Thyroid gland (tissue), 4 donors: ENCODE measurements at regions not wholly inside any gene's neighbourhood (a gene's known extent, or its start where the extent isn't known, plus 50 kb on each side); places are given as distances from the start of the nearest gene placed in this dataset.

Experiments
- DNase-seq, 2 donors: peaks; one replicate each; pipeline ENCODE4 v3.0.0-alpha.2; 2019
- H3K27ac ChIP-seq, 3 donors: fragments of 200-600 bp; sonication (generic); 1 replicate in 2 of 3; 2 replicates in 1 of 3; pipeline ENCODE4 v1.5.1; 2016 to 2019; ENCODE audit warnings: mild to moderate bottlenecking in 1 of 3, moderate library complexity in 1 of 3
- H3K27me3 ChIP-seq: fragments of 200-600 bp; sonication (generic); one replicate; pipeline ENCODE4 v1.5.1; 2019
- H3K36me3 ChIP-seq, 2 donors: fragments of 200-600 bp; sonication (generic); one replicate each; pipeline ENCODE4 v1.5.1; 2016 to 2019
- H3K4me1 ChIP-seq, 2 donors: fragments of 200-600 bp; sonication (generic); one replicate each; pipeline ENCODE4 v1.5.1; 2017 to 2019
- H3K4me3 ChIP-seq, 3 donors: fragments of 200-600 bp; sonication (generic); replicated peaks in 1 of 3; 1 replicate in 2 of 3; 2 replicates in 1 of 3; pipeline ENCODE4 v1.5.1; 2016; ENCODE audit warnings: mild to moderate bottlenecking in 1 of 3
- H3K9me3 ChIP-seq: fragments of 200-600 bp; sonication (generic); one replicate; pipeline ENCODE4 v1.5.1; 2017
- CTCF ChIP-seq, 6 experiments: fragments of 200-600 bp in 3 of 6; fragments of 450-650 bp in 3 of 6; sonication (generic) in 3 of 6; IDR thresholded peaks; one replicate each; pipeline ENCODE4 v1.5.1; 2016 to 2019; ENCODE audit warnings: antibody characterized with exemption in 6 of 6, mild to moderate bottlenecking in 2 of 6, inconsistent platforms in 1 of 6, moderate library complexity in 1 of 6
- POLR2A ChIP-seq, 2 donors: fragments of 450-650 bp; IDR thresholded peaks; one replicate each; pipeline ENCODE4 v1.6.1; 2017; ENCODE audit warnings: antibody characterized with exemption in 2 of 2, mild to moderate bottlenecking in 2 of 2, moderate library complexity in 1 of 2
- WGBS, 2 donors: methylation state at CpG; one replicate each; pipeline ENCODE4 v1.1.5; 2017; 5-methylcytosine and 5-hydroxymethylcytosine counted together
- intact Hi-C: fragments of 100-400 bp; cut with DNase I; formaldehyde crosslinking; loops from one replicate; pipeline ENCODE4 v1.15.1; 2023

DNA sequence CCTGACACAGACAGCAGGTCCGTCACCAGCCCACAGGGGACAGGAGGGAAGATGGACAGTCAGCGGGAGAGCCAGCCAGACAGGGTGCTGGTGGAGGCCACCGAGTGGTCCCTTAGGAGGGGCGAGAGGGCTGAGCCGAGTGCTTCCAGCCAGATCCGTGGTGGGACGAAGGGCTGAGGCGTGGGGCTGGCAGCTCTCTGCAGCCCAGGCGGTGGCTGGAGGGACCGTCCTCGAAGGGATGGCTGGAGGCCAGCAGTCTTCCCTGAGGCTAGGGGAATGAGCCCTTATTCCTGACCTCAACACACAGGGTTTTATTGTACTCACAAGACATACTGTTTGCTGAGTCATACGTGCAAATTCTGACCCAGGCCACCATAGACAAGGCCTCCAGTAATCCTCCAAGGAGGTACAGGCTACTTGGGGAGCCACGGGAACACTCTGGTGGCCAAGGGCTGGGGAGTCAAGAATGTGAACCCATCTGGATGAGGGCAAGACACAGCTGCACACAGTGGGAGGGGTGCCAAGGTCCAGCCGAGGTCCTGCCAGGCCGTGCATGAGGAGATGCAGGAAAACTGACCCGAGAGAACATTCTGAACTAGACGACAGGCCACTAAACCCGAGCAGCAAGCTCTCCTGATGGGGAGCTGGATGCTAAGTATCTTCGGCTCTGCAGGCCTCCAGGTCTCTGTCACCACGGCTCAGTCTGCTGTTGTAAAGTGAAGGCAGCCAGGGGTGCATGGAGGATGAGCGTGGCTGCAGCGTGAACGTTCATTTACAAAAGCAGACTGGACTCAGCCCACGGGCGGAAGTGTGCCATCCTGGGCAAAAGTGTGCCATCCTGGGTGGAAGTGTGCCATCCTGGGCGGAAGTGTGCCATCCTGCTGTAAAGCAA lies 242.5 kb downstream of the TTLL2 start:
- no peaks in the 10 kb centered on the region for H3K9me3 ChIP-seq
- intact Hi-C loops: no loop called here
- TF ChIP-seq POLR2A (IDR thresholded peaks at IDR 0.05): no peak
- no peak for TF ChIP-seq CTCF (IDR thresholded peaks at IDR 0.05)

GRCh38 chr6:167568407-167569024 lies 243.6 kb downstream of the TTLL2 start:
- DNase-seq: no peak
- no peaks in the 10 kb centered on the region for H3K36me3 ChIP-seq
- TF ChIP-seq POLR2A (IDR thresholded peaks at IDR 0.05): no peak
- no peak for TF ChIP-seq CTCF (IDR thresholded peaks at IDR 0.05)
- peaks cover 9 to 20% of the 10 kb centered on the region in 2 donors for H3K4me1 ChIP-seq
- WGBS, 2 donors: 93 to 94% methylated on average over 16 to 18 of the region's 18 CpGs
- intact Hi-C loops: no loop called here
- no peaks in the 10 kb centered on the region for H3K9me3 ChIP-seq
- no peak overlapping the region for H3K27ac ChIP-seq
- H3K4me3 ChIP-seq: no peak overlapping the region
- H3K27me3 ChIP-seq: no peaks in the 10 kb centered on the region

More for the DNA sequence above, 242.5 kb downstream of the TTLL2 start:
- WGBS, 2 donors: 78 to 86% methylated on average over 15 to 25 of the region's 26 CpGs
- peaks cover 4 to 11% of the 10 kb centered on the region in 2 donors for H3K4me1 ChIP-seq
- H3K27me3 ChIP-seq: no peaks in the 10 kb centered on the region
- H3K4me3 ChIP-seq: no peak overlapping the region
- H3K27ac ChIP-seq: no peak overlapping the region
- no peaks in the 10 kb centered on the region for H3K36me3 ChIP-seq
- no peak for DNase-seq

- intact Hi-C loops: no loop called here
- 89 to 95% methylated on average over 31 of the region's 31 CpGs for whole genome bisulfite sequencing, 2 donors
- DNase-seq: no peak
- Histone ChIP-seq H3K9me3 (no peaks in the 10 kb centered on the region), H3K4me1 (peaks cover 9 to 25% of the 10 kb centered on the region in 2 donors), H3K4me3 (no peak overlapping the region), H3K36me3 (no peaks in the 10 kb centered on the region), H3K27ac (no peak overlapping the region), H3K27me3 (no peaks in the 10 kb centered on the region)
- no peak for TF ChIP-seq POLR2A (IDR thresholded peaks at IDR 0.05)
- no peak for TF ChIP-seq CTCF (IDR thresholded peaks at IDR 0.05)
These were observed 244.3 kb downstream of the TTLL2 start for GRCh38 chr6:167569041-167569805.

GRCh38 chr6:167569879-167570278 lies 245.0 kb downstream of the TTLL2 start:
- Histone ChIP-seq H3K27ac (no peak overlapping the region), H3K9me3 (no peaks in the 10 kb centered on the region), H3K27me3 (no peaks in the 10 kb centered on the region), H3K36me3 (no peaks in the 10 kb centered on the region), H3K4me1 (peaks cover 9 to 25% of the 10 kb centered on the region in 2 donors), H3K4me3 (no peak overlapping the region)
- intact Hi-C loops: no loop called here
- DNase-seq: no peak
- TF ChIP-seq CTCF (IDR thresholded peaks at IDR 0.05) (no peak), POLR2A (IDR thresholded peaks at IDR 0.05) (no peak)
- 92 to 94% methylated on average over 14 of the region's 14 CpGs for WGBS, 2 donors
